ENCODE measurements at regions not wholly inside any gene's neighbourhood (a gene's known extent, or its start where the extent isn't known, plus 50 kb on each side); places are given as distances from the start of the nearest gene placed in this dataset.

DNA sequence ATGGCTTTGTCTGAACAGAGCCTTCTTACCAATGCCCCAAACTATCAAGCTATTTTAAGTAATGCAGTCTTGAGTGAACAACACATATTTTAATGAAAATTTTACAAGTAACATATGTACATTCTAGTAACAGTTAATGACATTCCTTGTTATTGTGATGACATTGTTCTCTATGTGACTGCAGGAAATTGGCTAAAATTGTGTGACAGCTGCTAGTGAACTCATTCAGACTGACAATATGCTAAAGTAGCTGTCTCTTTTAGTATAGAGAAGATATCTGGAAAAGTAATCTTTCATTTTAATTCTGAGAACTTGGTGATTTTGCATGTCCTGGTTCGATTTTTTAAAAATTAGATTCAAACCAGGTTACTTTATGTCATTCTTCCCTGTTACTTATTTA, 259.8 kb upstream of the MAGI2 start:
- H3K27me3 Mint-ChIP-seq: no peaks in the 10 kb centered on the region
- H3K9me3 Mint-ChIP-seq: no peaks in the 10 kb centered on the region
- no peak for DNase-seq (ENCODE audit: extremely low spot score, unreplicated experiment)
- no peak overlapping the region for H3K27ac Mint-ChIP-seq
- no peaks in the 10 kb centered on the region for H3K4me1 Mint-ChIP-seq (ENCODE audit: unreplicated experiment)
- TF ChIP-seq, protein P1, sequence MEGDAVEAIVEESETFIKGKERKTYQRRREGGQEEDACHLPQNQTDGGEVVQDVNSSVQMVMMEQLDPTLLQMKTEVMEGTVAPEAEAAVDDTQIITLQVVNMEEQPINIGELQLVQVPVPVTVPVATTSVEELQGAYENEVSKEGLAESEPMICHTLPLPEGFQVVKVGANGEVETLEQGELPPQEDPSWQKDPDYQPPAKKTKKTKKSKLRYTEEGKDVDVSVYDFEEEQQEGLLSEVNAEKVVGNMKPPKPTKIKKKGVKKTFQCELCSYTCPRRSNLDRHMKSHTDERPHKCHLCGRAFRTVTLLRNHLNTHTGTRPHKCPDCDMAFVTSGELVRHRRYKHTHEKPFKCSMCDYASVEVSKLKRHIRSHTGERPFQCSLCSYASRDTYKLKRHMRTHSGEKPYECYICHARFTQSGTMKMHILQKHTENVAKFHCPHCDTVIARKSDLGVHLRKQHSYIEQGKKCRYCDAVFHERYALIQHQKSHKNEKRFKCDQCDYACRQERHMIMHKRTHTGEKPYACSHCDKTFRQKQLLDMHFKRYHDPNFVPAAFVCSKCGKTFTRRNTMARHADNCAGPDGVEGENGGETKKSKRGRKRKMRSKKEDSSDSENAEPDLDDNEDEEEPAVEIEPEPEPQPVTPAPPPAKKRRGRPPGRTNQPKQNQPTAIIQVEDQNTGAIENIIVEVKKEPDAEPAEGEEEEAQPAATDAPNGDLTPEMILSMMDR (conservative IDR thresholded peaks at IDR 0.05): no peak
- no peak overlapping the region for H3K4me3 Mint-ChIP-seq
- H3K36me3 Mint-ChIP-seq: no peaks in the 10 kb centered on the region

DNA sequence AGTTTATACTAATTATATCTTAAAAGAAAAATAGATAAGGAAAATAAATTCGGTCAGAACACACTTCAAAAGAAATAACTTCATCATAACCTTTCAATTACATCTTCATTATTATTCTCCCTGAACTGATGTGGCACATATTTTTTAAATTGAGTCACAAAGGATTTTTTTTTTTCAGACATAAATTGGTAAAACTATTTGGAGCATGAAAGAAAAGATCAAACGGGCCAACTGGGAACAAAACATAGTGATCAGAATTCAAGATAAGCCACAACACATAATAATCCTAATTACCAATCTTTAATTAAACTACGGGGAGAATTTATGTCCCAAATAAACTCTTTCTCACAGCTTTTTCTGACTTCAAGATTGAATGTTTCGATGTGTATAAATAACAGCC, 258.2 kb upstream of the MAGI2 start:
- Mint-ChIP-seq H3K4me3 (no peak overlapping the region), H3K27ac (no peak overlapping the region), H3K4me1 (ENCODE audit: unreplicated experiment) (no peaks in the 10 kb centered on the region), H3K27me3 (no peaks in the 10 kb centered on the region), H3K9me3 (no peaks in the 10 kb centered on the region), H3K36me3 (no peaks in the 10 kb centered on the region)
- TF ChIP-seq, protein P1 (conservative IDR thresholded peaks at IDR 0.05): no peak
- no peak for DNase-seq (ENCODE audit: extremely low spot score, unreplicated experiment)

DNA sequence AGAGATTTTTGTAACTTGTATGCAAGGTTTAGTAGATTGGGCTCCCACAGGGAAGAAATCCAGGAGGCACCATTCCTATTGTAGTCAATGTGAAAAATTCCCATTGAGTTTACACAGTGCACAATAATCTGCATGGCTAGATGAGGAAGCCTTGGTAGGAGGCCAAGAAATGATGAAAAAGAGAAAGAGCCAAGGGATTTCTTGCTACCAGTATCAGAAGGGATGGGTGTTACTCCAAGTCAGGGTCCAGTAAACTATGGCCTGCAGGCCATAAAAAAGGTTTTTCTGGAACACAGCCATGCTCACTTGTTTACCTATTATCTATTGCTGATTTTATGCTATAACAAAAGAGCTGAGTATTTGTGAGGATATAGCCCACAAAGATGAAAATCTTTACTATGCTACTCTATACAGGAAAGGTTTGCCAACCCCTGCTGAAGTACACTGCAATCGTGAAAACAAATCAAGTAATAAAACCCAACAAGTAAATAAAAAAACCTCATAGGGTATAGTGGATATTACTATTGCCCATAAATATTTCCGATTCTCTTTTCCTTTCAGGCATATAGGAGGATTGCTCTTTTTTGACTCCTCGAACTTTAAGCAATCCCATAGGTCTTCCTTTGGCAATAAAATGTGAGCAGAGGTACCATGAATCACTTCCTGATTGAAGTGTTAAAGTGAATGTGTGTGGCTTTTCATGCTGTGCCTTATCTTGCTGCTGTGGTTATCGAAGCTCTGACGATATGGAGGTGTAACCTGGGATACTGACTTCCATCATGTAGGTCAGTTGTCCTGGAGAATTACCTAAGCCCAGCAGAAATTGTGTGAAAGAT, 256.3 kb upstream of the MAGI2 start:
- Mint-ChIP-seq H3K27ac (no peak overlapping the region), H3K9me3 (no peaks in the 10 kb centered on the region), H3K36me3 (no peaks in the 10 kb centered on the region), H3K4me1 (ENCODE audit: unreplicated experiment) (no peaks in the 10 kb centered on the region), H3K4me3 (no peak overlapping the region), H3K27me3 (no peaks in the 10 kb centered on the region)
- DNase-seq (ENCODE audit: extremely low spot score, unreplicated experiment): no peak
- TF ChIP-seq, protein P1 (conservative IDR thresholded peaks at IDR 0.05): no peak

DNA sequence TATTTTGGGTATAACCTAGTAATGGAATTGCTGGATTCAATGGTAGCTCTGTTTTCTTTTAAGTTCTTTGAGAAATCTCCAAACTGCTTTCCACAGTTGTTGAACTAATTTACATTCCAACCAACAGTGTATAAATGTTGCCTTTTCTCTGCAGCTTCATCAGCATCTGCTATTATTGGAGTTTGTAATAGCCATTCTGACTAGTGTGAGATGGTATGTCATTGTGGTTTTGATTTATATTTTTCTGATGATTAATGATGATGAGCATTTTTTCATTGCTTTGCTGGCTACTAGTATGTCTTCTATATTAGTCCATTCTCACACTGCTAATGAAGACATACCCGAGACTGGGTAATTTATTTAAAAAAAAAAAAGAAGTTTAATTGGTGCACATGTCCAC, 248.6 kb upstream of the MAGI2 start:
- Mint-ChIP-seq H3K9me3 (no peaks in the 10 kb centered on the region), H3K27ac (no peak overlapping the region), H3K4me1 (ENCODE audit: unreplicated experiment) (no peaks in the 10 kb centered on the region), H3K36me3 (no peaks in the 10 kb centered on the region), H3K27me3 (no peaks in the 10 kb centered on the region), H3K4me3 (no peak overlapping the region)
- TF ChIP-seq, protein P1 (conservative IDR thresholded peaks at IDR 0.05): no peak
- no peak for DNase-seq (ENCODE audit: extremely low spot score, unreplicated experiment)

DNA sequence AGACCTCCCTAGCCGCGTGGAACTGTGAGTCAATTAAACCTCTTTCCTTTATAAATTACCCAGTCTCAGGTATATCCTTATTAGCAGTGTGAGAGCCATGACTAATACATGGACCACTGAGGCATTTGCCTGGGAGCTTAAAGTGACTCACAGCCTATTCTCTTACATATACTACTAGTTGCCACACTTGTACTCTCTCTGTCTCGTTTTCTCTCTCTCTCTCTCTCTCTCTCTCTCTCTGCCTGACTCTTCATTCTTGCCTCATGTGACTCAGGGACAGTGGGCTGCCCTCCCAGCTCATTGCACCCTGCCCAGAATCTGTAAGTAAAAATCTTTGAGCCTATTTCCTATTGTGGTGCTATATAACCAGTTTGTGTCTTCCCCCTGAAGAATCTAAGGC, 238.5 kb upstream of the MAGI2 start:
- no peaks in the 10 kb centered on the region for H3K4me1 Mint-ChIP-seq (ENCODE audit: unreplicated experiment)
- no peaks in the 10 kb centered on the region for H3K27me3 Mint-ChIP-seq
- DNase-seq (ENCODE audit: extremely low spot score, unreplicated experiment): no peak
- no peaks in the 10 kb centered on the region for H3K36me3 Mint-ChIP-seq
- no peaks in the 10 kb centered on the region for H3K9me3 Mint-ChIP-seq
- TF ChIP-seq, protein P1 (conservative IDR thresholded peaks at IDR 0.05): no peak
- H3K4me3 Mint-ChIP-seq: no peak overlapping the region
- H3K27ac Mint-ChIP-seq: no peak overlapping the region

All from type B pancreatic cell (in vitro differentiated cells).